NOMO-1 (cell line): ENCODE measurements at regions not wholly inside any gene's neighbourhood (a gene's known extent, or its start where the extent isn't known, plus 50 kb on each side); places are given as distances from the start of the nearest gene placed in this dataset.
A peak's percentile ranks its signal among the peaks of the same experiment; 100 is the strongest.

ENCODE experiments used
- DNase-seq, 2 experiments: peaks; one replicate each; lab custom pipeline; 2025; ENCODE audit not compliant: unreplicated experiment in 2 of 2; lab: John Stamatoyannopoulos, UW

DNA sequence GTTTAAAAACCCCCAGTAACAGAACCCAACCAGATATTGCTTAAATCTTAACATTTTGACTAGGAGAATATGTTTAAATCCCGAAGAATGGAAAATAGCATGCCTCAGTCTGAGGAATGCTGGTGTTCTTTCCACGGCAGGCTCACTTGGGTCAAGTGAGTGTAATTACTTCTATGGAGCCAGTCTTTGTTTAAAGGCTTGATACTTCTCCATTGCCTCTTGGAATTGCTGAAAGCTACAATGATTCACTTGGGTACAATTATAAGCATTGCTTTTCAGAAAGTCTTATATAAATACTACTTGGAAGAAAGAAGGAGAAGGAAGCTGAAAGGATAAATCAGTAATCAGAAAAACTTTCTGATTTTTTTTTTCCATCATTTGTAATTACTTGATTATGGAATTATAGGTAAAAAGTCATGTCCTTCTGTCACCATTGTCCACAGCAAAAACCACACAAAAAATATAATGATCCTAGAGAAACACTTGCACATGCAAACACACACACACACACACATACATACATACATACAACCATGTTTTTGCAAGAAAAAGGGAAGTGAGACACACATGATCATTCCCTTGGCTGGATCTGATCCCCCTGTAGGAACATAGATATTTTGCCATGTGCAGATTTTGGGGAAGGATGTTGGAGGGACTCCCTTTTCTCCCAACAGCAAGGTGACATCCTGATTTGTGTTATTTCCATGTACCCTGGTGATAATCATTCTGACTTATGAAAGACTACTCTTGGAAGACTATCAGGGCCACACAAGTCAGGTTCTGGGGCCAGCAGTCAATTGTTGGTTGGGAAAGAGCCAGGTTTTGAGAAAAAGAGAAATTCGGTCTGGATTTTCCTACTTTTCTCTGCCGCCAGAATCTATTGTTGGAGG, 396.0 kb upstream of the BTBD3 start:
- DNase-seq, result no peak

- DNase-seq, result no peak
Measured at GRCh38 chr20:11522366-11522741, 395.3 kb upstream of the BTBD3 start.

DNA sequence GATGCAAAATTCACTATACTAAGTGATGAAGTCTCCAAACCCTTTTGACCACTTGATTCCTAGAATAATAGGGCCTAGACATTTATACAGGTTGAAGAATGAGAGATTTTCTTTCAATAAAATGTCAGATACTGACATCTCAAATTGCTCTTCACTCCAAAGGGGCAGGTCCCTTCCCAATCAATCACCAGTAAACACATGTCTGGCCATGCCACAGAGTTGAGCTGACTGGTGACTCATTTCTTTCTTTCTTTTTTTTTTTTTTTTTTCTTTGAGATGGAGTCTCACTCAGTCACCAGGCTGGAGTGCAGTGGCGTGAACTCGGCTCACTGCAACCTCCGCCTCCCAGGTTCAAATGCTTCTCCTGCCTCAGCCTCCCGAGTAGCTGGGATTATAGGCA, 388.6 kb upstream of the BTBD3 start:
- DNase-seq, result no peak

- no peak for DNase-seq
Measured at GRCh38 chr20:11537032-11537431, 380.7 kb upstream of the BTBD3 start.

GRCh38 chr20:11539450-11539849, 378.2 kb upstream of the BTBD3 start:
- DNase-seq, result no peak

GRCh38 chr20:11540558-11540957, 377.1 kb upstream of the BTBD3 start:
- no peak for DNase-seq

DNA sequence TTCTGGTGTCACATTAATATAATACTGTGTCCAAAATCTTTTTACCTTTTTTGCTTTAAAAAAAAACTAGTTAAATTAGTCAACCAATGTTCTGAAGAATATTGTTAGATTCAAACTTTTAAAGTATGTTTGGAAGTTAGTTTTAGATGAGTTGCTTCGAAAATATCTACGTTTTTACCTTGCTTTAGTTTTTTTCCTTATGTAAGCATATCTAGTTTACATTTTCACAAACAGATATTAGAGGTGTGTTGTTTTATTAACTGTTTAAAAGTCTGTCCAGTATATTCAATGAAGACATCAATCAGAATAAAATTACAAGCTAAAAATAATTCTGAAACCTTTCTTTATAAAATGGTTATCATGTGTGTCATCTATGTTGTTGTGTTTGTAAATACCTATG, 375.0 kb upstream of the BTBD3 start:
- DNase-seq, result no peak

GRCh38 chr20:11544029-11544678, 373.5 kb upstream of the BTBD3 start:
- DNase-seq, result peak; percentile 44 to 79

DNA sequence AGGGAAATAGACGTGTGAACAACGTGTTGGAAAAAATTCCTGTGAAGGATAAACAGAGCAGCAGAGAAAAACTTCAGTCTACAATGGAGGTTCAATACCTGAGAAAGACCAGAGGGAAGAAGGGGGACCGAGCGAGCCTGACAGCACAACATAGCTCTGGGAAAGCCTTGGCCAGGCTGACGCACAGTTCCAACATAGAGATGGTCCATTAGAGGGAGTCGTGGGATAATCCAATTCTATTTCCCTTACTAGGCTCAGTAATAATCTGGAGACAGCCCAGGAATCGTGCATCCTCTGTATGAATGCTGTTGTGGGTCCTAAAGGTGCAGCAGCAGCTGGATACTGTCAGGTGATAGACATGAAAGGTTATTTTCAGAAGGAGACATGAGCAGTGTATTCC, 370.8 kb upstream of the BTBD3 start:
- DNase-seq, result no peak

DNA sequence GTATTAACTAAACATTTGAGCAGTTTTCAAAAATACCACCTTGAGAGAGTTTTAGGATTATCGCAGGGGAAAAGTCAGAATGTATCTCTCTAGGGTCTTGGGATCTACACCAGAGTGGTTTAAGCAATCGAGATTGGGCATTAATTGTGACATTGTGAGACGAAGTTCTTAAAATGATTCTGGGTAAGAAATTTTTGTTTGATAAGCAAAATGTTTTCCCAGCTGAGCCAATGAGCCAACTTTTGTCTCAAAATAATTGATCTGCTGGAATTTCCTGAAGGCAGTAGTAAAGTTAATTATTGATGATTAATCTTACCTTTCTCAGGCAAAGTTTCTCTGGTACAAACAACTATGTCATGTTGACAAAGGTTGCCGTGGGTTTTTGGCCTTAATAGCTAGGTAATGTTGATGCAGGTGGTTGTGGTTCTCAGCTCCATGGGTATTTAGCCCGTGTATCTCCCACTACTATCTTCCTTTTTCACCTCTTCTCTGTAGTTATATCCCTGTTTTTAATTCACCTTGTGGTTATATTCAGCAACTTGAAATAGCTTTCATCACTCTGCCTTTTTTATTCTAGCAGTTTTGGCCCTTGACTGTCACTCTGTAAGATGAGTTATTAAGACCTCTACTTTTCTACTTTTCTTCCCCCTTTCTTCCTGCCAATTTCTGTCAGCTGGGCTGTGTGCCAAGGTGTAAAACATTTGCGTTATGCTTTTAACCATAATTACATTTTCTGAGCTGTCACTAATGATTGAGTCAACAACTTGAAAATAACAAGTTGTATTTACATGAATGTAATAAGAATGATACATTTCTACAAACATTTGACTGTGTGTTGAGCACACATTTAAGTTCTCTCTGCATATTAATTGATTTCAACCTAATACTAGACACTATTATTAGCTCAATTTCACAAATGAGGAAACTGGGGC, 368.3 kb upstream of the BTBD3 start:
- DNase-seq, result no peak

DNA sequence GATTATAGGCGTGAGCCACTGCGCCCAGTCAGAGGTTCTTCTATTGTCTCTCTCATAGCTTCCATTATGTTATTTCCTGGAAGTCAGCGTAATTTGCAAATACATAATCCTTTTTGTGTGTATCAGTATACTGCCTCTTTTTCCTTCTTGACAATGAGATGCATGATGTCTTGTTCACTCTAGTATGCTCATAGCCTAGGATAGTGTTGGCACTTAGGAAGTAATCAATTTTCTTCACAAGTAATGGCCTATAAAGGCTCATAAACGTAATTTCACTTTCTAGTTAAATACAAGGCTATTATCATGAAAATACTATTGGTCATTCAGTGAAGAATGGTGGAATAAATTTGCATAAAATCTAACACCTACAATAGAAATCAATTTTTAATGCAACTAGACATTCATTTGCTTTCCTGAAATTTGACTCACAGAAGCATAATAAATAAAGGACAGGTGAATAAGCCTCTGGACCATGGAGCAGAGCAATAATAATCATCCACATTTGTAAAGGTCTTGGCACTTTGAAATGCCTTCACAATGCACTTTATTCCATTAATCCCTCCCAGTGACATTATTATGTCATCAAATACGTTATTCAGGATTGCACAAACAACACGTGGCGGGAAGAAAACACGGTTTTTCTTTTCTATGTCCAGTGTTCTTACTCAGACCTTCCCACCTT, 366.9 kb upstream of the BTBD3 start:
- DNase-seq, result no peak

DNA sequence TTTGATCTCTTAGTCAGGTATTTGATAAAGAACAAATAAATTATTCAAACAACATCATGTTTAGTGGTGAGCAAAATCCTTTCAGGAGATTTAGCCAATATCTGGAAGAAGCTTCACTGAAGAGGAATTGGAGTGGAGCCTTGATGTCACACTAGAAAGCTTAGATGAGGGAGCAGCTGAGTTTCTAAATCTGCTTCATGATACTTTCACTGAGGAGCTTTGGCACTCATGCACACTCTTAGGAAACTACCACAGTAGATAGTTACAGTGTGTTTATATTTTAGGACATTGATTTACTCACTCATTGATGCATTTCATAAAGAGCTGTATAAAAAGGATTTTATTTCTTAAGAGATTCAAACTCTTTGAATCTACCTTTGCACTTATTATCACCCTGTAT, 366.2 kb upstream of the BTBD3 start:
- no peak for DNase-seq

DNA sequence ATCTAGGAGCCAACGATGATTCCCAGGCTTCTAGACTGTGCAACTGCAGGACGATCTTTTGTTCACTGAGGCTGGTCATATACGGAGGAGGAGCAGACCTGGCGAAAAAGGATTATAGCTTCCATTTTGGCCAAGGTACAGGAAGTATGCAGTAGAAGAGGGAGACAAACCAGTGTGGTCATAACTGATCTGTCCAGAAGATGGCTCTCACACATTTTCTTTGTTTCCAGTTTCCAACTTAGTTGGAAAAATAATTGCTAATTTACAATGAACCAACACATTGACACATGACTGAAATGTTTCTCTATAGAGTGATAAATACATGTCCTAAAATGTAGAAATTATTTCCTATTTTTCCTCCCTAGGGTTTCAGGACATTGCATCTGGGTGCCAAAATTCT, 364.1 kb upstream of the BTBD3 start:
- DNase-seq, result peak in 1 of 2 experiments; percentile 22

DNA sequence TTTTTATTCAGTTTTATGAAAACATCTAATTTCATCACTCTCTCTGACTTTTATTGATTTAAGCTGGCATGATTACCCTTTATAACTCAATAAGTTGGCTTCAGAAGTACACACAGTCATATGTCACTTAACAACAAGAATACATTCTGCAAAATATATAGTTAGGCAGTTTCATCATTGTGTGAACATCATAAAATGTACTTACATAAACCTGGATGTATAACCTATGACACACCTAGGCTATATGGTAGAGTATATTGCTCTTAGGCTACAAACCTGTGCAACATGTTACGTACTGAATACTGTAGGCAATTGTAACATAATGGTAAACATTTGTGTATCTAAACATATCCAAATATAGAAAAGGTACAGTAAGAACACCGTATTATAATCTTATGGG, 362.2 kb upstream of the BTBD3 start:
- DNase-seq, result no peak

- no peak for DNase-seq
Measured at GRCh38 chr20:11556410-11556809, 361.3 kb upstream of the BTBD3 start.

DNA sequence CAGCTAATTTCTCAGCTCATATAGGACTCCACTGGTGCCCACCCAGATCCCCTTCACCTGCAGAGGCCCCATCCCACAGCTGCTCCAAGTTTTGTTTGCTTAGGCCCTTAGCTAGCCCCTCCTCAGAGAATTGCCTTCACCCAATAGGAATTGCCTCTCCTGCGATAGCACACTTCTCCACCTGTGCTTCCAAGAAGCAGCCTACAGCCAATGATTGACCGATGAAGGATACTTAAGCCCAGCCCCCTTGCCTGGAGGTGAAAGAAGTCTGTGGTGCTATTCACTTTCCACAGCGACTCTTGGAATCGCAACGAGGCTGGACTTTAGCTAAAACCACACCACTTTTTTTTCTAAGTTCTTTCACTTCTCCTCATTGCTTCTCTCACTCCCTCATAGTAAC, 353.2 kb upstream of the BTBD3 start:
- DNase-seq, result no peak

GRCh38 chr20:11569163-11569562, 348.5 kb upstream of the BTBD3 start:
- no peak for DNase-seq

GRCh38 chr20:11573507-11573906, 344.2 kb upstream of the BTBD3 start:
- no peak for DNase-seq

GRCh38 chr20:11581271-11581670, 336.4 kb upstream of the BTBD3 start:
- peak; percentile 19 to 72 for DNase-seq

DNA sequence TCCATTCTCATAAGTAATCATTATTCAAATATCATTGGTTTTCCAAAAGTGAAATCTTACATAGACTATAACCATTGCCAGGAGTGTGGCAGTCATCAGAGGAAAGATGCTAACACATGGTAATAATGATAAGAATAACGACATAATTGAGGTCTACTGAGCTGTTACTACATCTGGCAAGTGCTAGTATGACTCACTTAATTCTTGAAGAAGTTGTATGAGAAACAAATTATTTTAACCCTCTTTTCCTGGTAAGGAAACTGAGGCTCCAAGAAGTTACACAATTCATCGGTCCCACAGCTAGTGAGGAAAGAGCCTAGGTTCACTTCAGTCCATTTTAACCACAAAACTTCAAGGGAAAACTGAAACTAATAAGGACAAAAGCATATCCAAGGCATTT, 335.6 kb upstream of the BTBD3 start:
- peak in 1 of 2 experiments; percentile 29 for DNase-seq
